GM23338 (cell line): ENCODE measurements at regions not wholly inside any gene's neighbourhood (a gene's known extent, or its start where the extent isn't known, plus 50 kb on each side); places are given as distances from the start of the nearest gene placed in this dataset.

Experiments
- ATAC-seq: fragments of 200-7000 bp; cut with Tn5 transposase; 3 replicates; pipeline ENCODE4 v1.9.1; 2020
- DNase-seq: peaks from one replicate; pipeline ENCODE4 v3.0.0-alpha.2; 2015; ENCODE audit warnings: low spot score
- H2AFZ ChIP-seq: fragments of 200-600 bp; sonication (generic); 2 replicates; pipeline ENCODE4 v1.8.0; 2016; ENCODE audit warnings: antibody characterized with exemption, mild to moderate bottlenecking, moderate library complexity
- H3F3A ChIP-seq: fragments of 200-600 bp; sonication (generic); replicated peaks from 2 replicates; pipeline ENCODE4 v1.8.0; 2017; ENCODE audit warnings: antibody characterized with exemption, mixed run types, low read depth
- H3K27ac ChIP-seq: fragments of 200-600 bp; sonication (generic); 2 replicates; pipeline ENCODE4 v1.6.1; 2016; ENCODE audit warnings: low read depth
- H3K27me3 ChIP-seq: fragments of 200-600 bp; sonication (generic); 2 replicates; pipeline ENCODE4 v1.8.0; 2016; ENCODE audit warnings: mild to moderate bottlenecking, mixed run types, moderate library complexity; ENCODE audit not compliant: insufficient read depth
- H3K36me3 ChIP-seq: fragments of 200-600 bp; sonication (generic); 2 replicates; pipeline ENCODE4 v1.8.0; 2016; ENCODE audit warnings: mild to moderate bottlenecking; ENCODE audit not compliant: insufficient read depth
- H3K4me1 ChIP-seq: fragments of 200-600 bp; sonication (generic); 2 replicates; pipeline ENCODE4 v1.8.0; 2016; ENCODE audit warnings: mild to moderate bottlenecking, moderate library complexity; ENCODE audit not compliant: insufficient read depth
- H3K4me2 ChIP-seq: fragments of 200-600 bp; sonication (generic); 2 replicates; pipeline ENCODE4 v1.7.1; 2017; ENCODE audit warnings: mixed run types
- H3K4me3 ChIP-seq: fragments of 200-600 bp; sonication (generic); 2 replicates; pipeline ENCODE4 v1.6.1; 2016; ENCODE audit warnings: mixed run types
- H3K79me2 ChIP-seq: fragments of 200-600 bp; sonication (generic); replicated peaks from 2 replicates; pipeline ENCODE4 v1.8.0; 2017; ENCODE audit warnings: mild to moderate bottlenecking; ENCODE audit not compliant: insufficient read depth
- H3K9me2 ChIP-seq: fragments of 200-600 bp; sonication (generic); 2 replicates; pipeline ENCODE4 v1.8.0; 2017; ENCODE audit not compliant: insufficient read depth
- H4K20me1 ChIP-seq: fragments of 200-600 bp; sonication (generic); replicated peaks from 2 replicates; pipeline ENCODE4 v1.8.0; 2017; ENCODE audit warnings: mild to moderate bottlenecking; ENCODE audit not compliant: insufficient read depth
- H3K27ac Mint-ChIP-seq: 2 replicates; pipeline ENCODE4 v1.8.0; 2020; ENCODE audit warnings: inconsistent platforms, mild to moderate bottlenecking, moderate library complexity, mixed read lengths
- H3K27me3 Mint-ChIP-seq: 3 replicates; pipeline ENCODE4 v1.8.0; 2022; ENCODE audit warnings: low read depth, mild to moderate bottlenecking, moderate library complexity, mixed read lengths, inconsistent platforms; ENCODE audit not compliant: insufficient read depth, poor library complexity
- H3K36me3 Mint-ChIP-seq: 3 replicates; pipeline ENCODE4 v1.8.0; 2021; ENCODE audit warnings: low read depth, mild to moderate bottlenecking, inconsistent platforms, moderate library complexity, mixed read lengths
- H3K4me1 Mint-ChIP-seq: 3 replicates; pipeline ENCODE4 v1.8.0; 2020; ENCODE audit warnings: mild to moderate bottlenecking, inconsistent platforms, mixed read lengths
- H3K4me3 Mint-ChIP-seq: 3 replicates; pipeline ENCODE4 v1.8.0; 2021; ENCODE audit warnings: moderate library complexity, mild to moderate bottlenecking, inconsistent platforms, mixed read lengths
- H3K9me3 Mint-ChIP-seq: 3 replicates; pipeline ENCODE4 v1.8.0; 2020; ENCODE audit warnings: moderate library complexity, mild to moderate bottlenecking, inconsistent platforms, mixed read lengths
- CREB1 ChIP-seq: fragments of 250-450 bp; sonication (Bioruptor Pico); IDR thresholded peaks from 2 replicates; pipeline ENCODE4 v1.5.0; 2020; ENCODE audit warnings: low read depth, mild to moderate bottlenecking, moderate library complexity
- CTCF ChIP-seq, 2 experiments: fragments of 200-600 bp in 1 of 2; sonication (generic) in 1 of 2; conservative IDR thresholded peaks; 2 replicates each; pipeline versions ENCODE4 v1.5.1 to v1.6.1; 2016 to 2017; ENCODE audit warnings: antibody characterized with exemption in 2 of 2, low read depth in 2 of 2, mild to moderate bottlenecking in 2 of 2, moderate library complexity in 1 of 2
- ETS1 ChIP-seq: IDR thresholded peaks from 2 replicates; pipeline ENCODE4 v1.6.1; 2016; ENCODE audit warnings: antibody characterized with exemption
- EZH2 ChIP-seq: fragments of 200-600 bp; sonication (generic); IDR thresholded peaks from one replicate; pipeline ENCODE4 v1.8.0; 2017; ENCODE audit warnings: antibody characterized with exemption, mild to moderate bottlenecking, low read depth; ENCODE audit not compliant: unreplicated experiment
- EZH2phosphoT487 ChIP-seq: fragments of 200-600 bp; sonication (generic); IDR thresholded peaks from one replicate; pipeline ENCODE4 v1.8.1; 2018; ENCODE audit warnings: antibody characterized with exemption; ENCODE audit not compliant: unreplicated experiment
- JUNB ChIP-seq: IDR thresholded peaks from one replicate; pipeline ENCODE4 v1.6.1; 2016; ENCODE audit warnings: antibody characterized with exemption; ENCODE audit not compliant: unreplicated experiment
- NANOG ChIP-seq: IDR thresholded peaks from 2 replicates; pipeline ENCODE4 v1.6.1; 2016; ENCODE audit warnings: antibody characterized with exemption, borderline replicate concordance
- POLR2AphosphoS5 ChIP-seq: IDR thresholded peaks from 2 replicates; pipeline ENCODE4 v1.6.1; 2016; ENCODE audit warnings: antibody characterized with exemption, low read depth
- REST ChIP-seq: IDR thresholded peaks from one replicate; pipeline ENCODE4 v1.6.1; 2018; ENCODE audit warnings: antibody characterized with exemption; ENCODE audit not compliant: unreplicated experiment
- STAT1 ChIP-seq: IDR thresholded peaks from one replicate; pipeline ENCODE4 v1.6.1; 2016; ENCODE audit warnings: antibody characterized with exemption; ENCODE audit not compliant: unreplicated experiment
- ZNF114 ChIP-seq: fragments of 250-450 bp; sonication (Bioruptor Pico); IDR thresholded peaks from 2 replicates; pipeline ENCODE4 v1.5.0; 2020; ENCODE audit warnings: mild to moderate bottlenecking, moderate library complexity
- ZNF331 ChIP-seq: fragments of 250-450 bp; sonication (Bioruptor Pico); IDR thresholded peaks from 2 replicates; pipeline ENCODE4 v1.5.0; 2020; ENCODE audit warnings: low read depth, mild to moderate bottlenecking, moderate library complexity
- ZNF462 ChIP-seq: fragments of 250-450 bp; sonication (Bioruptor Pico); IDR thresholded peaks from 2 replicates; pipeline ENCODE4 v1.5.0; 2020; ENCODE audit warnings: mild to moderate bottlenecking, moderate library complexity

GRCh38 chr11:80562523-80563125 is 1121.8 kb upstream of the TENM4 start:
- H3K36me3 Mint-ChIP-seq, result no peaks in the 10 kb centered on the region
- no peak overlapping the region for H3K4me3 Mint-ChIP-seq
- Histone ChIP-seq H4K20me1 (no peaks in the 10 kb centered on the region), H3K4me3 (no peak overlapping the region), H3K36me3 (no peaks in the 10 kb centered on the region), H3K4me1 (peaks cover 7% of the 10 kb centered on the region; the same call in 1 of the 2 replicates), H3K27ac (no peak overlapping the region), H3K4me2 (no peak overlapping the region), H3K79me2 (no peaks in the 10 kb centered on the region), H3F3A (no peaks in the 10 kb centered on the region), H3K9me2 (no peaks in the 10 kb centered on the region), H3K27me3 (no peaks in the 10 kb centered on the region), H2AFZ (no peak overlapping the region)
- peaks cover 12% of the 10 kb centered on the region for H3K4me1 Mint-ChIP-seq
- H3K27me3 Mint-ChIP-seq, result no peaks in the 10 kb centered on the region
- no peak for ATAC-seq
- peak; percentile 20 for DNase-seq
- H3K27ac Mint-ChIP-seq, result no peak overlapping the region; the same call in 1 of the 2 replicates
- H3K9me3 Mint-ChIP-seq, result no peaks in the 10 kb centered on the region
- TF ChIP-seq ZNF462 (CRISPR knock-in tag), result no peak
- no peak for TF ChIP-seq ZNF331 (CRISPR knock-in tag)
- TF ChIP-seq EZH2phosphoT487, result no peak
- TF ChIP-seq EZH2, result no peak
- no peak for TF ChIP-seq POLR2AphosphoS5
- TF ChIP-seq ETS1, result no peak
- TF ChIP-seq ZNF114 (CRISPR knock-in tag), result no peak
- no peak for TF ChIP-seq STAT1
- no peak for TF ChIP-seq CTCF (conservative IDR thresholded peaks at IDR 0.05; ENCODE audit: low read depth in 2 of 2)
- TF ChIP-seq JUNB, result no peak
- no peak for TF ChIP-seq NANOG
- TF ChIP-seq CREB1 (CRISPR knock-in tag), result no peak
- no peak for TF ChIP-seq REST
